ENCODE measurements at regions not wholly inside any gene's neighbourhood (a gene's known extent, or its start where the extent isn't known, plus 50 kb on each side); places are given as distances from the start of the nearest gene placed in this dataset.

GRCh38 chr5:54361691-54362411 lies 51.5 kb upstream of the ARL15 start:
- Histone ChIP-seq H3K4me3 (ENCODE audit: control insufficient read depth in 1 of 7, extremely low read depth in 1 of 7, insufficient read depth in 4 of 7, low read depth in 2 of 7, low read length in 6 of 7) (no peak overlapping the region), H3K27ac (ENCODE audit: insufficient read depth in 1 of 2, low read depth in 1 of 2, low read length in 2 of 2, poor library complexity in 1 of 2, severe bottlenecking in 2 of 2) (no peak overlapping the region), H3K9me3 (ENCODE audit: control extremely low read depth in 1 of 5, control insufficient read depth in 4 of 5, insufficient read depth in 2 of 5, low read depth in 1 of 5, low read length in 4 of 5) (no peaks in the 10 kb centered on the region), H3K36me3 (ENCODE audit: control insufficient read depth in 4 of 4, insufficient read depth in 4 of 4, low read length in 3 of 4) (no peaks in the 10 kb centered on the region), H3K27me3 (replicated peaks in 2 of 5; ENCODE audit: control insufficient read depth in 4 of 5, insufficient read depth in 5 of 5, low read length in 4 of 5) (no peaks in the 10 kb centered on the region), H3K4me1 (ENCODE audit: control extremely low read depth in 1 of 4, control insufficient read depth in 4 of 4, insufficient read depth in 4 of 4, low read length in 3 of 4) (peaks cover 0 to 10% (median 4%) of the 10 kb centered on the region in 4 experiments)
- no peak for DNase-seq
- ChIA-PET POLR2A (no interaction called here), CTCF (interaction anchor here (1.4 kb wide), 1 partner anchor 58 kb away, joined by 3 read pairs; no protein-coding TSS in a partner anchor)
- WGBS (ENCODE audit: insufficient coverage): 96% methylated on average over 4 of the region's 6 CpGs

GRCh38 chr5:54360925-54361662 lies 50.7 kb upstream of the ARL15 start:
- DNase-seq: no peak
- H3K27me3 ChIP-seq (replicated peaks in 2 of 5; ENCODE audit: control insufficient read depth in 4 of 5, insufficient read depth in 5 of 5, low read length in 4 of 5): no peaks in the 10 kb centered on the region
- POLR2A ChIA-PET: interaction anchor here (0.6 kb wide), 1 partner anchor 111 kb away, joined by 5 read pairs; no protein-coding TSS in a partner anchor
- no peaks in the 10 kb centered on the region for H3K9me3 ChIP-seq (ENCODE audit: control extremely low read depth in 1 of 5, control insufficient read depth in 4 of 5, insufficient read depth in 2 of 5, low read depth in 1 of 5, low read length in 4 of 5)
- no peak overlapping the region for H3K4me3 ChIP-seq (ENCODE audit: control insufficient read depth in 1 of 7, extremely low read depth in 1 of 7, insufficient read depth in 4 of 7, low read depth in 2 of 7, low read length in 6 of 7)
- no peak overlapping the region for H3K27ac ChIP-seq (ENCODE audit: insufficient read depth in 1 of 2, low read depth in 1 of 2, low read length in 2 of 2, poor library complexity in 1 of 2, severe bottlenecking in 2 of 2)
- WGBS (ENCODE audit: insufficient coverage): no CpG with 5 or more reads among the region's 2 CpGs
- peaks cover 0 to 11% (median 4%) of the 10 kb centered on the region in 4 experiments for H3K4me1 ChIP-seq (ENCODE audit: control extremely low read depth in 1 of 4, control insufficient read depth in 4 of 4, insufficient read depth in 4 of 4, low read length in 3 of 4)
- no peaks in the 10 kb centered on the region for H3K36me3 ChIP-seq (ENCODE audit: control insufficient read depth in 4 of 4, insufficient read depth in 4 of 4, low read length in 3 of 4)
- CTCF ChIA-PET: interaction anchor here (1.4 kb wide), 2 partner anchors 13 to 59 kb away, joined by 3 read pairs; no protein-coding TSS in a partner anchor
